DMS 273 (cell line): ENCODE measurements at regions not wholly inside any gene's neighbourhood (a gene's known extent, or its start where the extent isn't known, plus 50 kb on each side); places are given as distances from the start of the nearest gene placed in this dataset.

Experiments used
- DNase-seq: peaks from one replicate; lab custom pipeline; 2025; ENCODE audit not compliant: unreplicated experiment; lab: John Stamatoyannopoulos, UW

DNA sequence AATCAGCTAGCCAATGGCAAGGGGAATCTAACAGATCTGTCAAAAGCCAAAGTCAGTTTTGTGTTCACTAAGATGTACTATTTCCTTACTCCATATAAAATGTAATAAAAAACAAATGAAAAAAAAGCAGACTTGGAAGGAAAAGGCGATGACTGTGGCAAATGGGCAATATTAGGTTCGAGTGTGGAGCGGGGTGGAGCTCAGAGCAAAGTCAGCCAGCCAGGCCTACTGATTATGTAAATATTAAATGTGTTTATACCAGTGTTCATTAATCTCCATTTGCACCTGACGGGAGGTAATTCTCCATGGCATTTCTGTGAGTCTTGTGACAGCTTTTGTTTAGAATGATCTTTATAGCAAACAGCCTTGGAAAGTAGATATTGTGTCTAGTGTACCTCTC, 96.2 kb upstream of the KCNMB2 start:
- no peak for DNase-seq

DNA sequence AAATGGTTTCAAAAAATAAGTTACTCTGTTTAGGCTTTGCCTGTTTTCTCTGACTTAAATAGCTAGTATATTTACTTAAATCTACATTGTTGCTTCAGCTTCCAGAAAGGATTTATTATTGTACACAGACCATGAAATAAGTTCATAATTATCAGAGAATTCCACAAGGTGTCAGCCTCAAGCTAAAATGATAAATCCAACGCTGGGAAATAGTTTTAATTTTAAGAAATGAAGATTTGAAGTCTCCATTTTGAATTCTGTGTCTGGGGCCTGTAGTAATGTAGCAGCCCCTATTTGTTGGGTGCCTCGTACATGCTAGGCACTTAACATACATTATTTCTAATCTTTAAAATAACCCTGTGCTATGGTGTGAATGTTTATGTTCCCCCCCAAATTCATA, 92.6 kb upstream of the KCNMB2 start:
- DNase-seq = peak; percentile 49

DNA sequence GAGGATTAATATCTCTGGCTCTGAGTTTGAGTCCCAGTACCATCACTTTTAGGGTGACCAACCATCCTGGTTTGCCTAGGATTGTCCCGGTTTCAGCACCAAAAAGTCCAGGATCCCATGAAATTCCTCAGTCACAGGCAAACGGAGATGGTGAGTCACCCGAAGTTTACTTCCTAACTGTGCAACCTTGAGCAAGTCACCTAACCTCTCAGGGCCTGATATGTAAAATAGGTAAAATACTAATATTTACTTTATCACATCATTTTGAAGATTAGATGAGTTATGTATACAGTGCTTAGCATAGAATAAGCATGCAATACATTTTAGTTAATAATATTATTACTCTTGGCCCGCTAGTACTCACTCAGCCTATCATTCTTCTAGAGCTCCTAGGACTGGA, 91.1 kb upstream of the KCNMB2 start:
- no peak for DNase-seq

DNA sequence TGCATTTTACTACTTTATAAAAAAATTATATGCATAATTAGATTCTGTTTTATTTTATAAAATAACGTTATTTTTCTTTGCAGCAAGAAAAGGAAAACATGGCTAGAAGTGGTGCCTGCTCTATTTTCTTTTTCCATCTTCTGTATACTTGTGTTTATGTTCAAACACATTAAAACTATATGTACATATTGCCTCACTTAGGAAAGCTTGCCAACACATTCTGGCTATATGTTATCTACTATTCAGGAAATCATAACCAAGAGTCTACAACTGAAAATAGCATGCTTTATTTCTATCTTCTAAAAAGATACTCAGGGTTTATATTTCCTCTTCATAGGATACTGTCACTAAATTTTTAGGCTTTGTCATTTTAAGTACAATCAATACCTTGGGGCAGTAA, 90.2 kb upstream of the KCNMB2 start:
- DNase-seq = no peak

DNA sequence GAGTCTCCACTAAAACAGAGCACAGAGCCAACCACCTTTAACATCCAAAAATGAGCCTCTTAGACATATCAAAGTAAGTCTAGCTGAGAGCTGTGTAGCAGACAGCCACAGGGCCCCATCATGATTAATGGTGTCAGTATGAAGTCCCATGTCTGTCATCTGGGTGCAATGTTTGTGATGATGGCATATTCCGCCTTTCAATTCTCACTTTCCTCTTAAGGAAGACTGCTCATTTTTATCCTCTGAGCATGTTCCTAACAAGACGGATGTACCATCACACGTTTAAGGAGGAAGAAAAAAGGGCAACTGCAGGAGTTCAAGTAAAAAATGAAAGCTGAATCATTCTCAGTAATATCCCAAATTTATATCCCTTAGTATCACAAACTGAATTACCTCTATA, 85.8 kb upstream of the KCNMB2 start:
- no peak for DNase-seq

DNA sequence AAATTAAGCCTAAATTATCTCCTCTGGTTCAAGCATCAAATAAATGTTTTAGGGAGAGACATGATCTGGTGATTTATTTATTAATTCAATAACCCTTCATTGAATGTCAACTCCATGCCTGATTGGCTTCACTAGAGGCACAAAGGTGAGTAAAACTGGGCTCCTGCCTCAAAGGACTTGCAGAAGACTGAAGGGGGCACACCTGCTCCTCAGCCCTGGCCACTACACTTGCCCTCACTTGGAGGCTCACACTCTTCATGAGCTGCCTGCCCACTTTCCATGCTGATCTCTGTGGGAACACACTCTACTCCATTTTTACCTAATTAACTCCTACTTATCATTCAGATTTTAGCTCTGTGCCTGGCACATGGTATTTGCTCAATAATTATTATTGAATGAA, 84.4 kb upstream of the KCNMB2 start:
- peak; percentile 7 for DNase-seq

DNA sequence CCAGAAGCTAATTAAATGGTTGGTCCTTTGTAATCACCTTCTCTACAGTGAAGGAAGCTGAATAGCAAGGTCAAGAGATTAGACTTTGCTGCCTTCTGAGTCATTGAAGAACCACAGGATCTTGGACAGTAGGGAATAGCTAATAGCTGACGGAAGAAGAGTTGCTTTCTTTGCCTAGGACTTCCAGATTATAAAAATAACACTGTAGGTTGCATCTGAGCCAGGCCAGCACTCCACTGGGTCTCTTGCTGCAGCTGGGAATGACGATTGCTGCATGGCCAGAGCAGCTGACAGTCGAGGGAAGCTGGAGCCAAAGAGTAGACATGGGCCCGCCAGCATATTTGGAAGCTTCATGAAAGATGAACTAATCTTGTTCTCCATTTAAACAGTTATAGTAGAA, 81.5 kb upstream of the KCNMB2 start:
- DNase-seq = no peak

DNA sequence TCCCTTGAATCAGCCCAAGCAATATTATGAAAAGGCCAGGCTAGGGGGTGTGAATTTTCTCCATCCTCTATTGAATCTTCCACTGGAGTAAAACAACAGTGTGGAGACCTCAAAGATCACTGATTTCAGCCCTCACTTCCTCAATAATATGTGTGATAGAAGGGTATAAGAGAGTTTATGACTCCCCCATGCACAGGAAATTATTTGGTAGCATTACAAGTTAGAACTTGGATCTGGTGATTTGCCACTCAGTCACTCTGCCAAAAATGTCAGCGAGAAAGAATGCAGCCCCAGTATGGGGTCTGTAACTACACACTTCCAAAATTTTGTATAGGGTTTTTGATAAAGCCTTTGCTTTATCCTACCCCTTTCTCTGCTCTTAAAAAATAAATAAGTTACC, 81.0 kb upstream of the KCNMB2 start:
- DNase-seq = no peak

DNA sequence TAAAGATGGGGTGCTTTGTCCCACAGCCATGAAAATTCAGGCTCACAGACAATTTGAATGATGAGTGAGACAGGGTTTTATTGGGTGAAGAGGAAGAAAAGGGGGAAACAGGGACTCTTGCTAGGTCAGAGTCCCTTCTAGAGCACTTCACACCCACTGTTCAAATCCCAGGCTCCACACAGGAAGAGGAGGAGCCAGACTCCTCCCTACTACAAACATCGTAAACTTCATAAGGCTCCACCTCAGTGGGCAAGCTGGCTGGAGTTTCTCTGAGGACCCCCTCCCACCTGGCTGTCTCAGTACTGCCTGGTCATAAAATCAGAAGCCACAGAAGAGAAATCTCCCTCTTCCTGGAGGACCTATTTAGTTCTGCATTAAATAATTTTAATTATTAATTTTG, 80.3 kb upstream of the KCNMB2 start:
- DNase-seq = no peak

DNA sequence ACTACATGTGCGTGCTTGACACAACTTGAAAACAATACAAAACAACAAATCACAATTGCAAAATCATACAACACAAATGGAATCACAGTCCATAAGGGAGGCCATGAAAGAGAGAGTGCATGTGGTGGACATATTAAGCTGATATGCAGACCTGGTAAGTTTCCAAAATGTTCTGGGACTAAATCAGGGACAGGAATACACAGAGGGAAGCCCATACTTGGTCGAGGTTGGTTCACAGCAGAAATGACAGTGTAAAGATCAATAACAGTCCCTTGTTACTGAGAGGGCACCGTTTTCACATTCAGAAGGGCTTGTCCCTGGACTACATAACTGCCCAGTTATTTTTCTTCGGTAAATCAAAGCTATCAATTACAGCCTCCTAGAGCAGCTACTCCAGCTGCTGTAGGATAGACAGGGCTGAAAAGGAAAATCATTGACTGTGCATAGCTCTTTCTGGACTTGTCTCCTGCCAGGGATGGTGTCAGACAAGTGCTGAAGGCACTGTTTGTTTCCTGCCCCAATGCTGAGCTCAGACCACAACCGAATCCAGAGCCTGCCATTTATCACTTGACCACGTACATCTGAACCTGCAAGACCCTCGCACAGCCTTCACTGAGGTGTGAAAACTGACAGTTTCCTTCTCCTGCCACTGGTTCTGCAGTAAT, 79.5 kb upstream of the KCNMB2 start:
- no peak for DNase-seq

DNA sequence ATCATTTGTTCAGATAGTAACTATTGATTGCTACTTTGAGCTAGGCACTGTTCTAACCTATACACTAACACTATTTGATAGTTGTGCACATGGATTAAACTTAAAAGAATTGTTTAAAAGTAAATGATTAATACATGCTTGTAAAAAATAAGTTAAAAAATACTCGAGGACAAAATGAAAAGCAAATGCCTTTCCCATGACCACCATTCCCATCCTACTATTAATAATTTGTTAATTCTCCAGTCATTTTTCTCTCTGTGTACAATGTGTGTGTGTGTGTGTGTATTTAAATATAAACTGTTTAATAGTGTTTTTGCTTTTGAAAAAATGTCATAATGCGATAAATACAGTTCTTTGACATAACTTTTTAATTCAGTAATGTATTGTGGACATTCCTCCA, 78.7 kb upstream of the KCNMB2 start:
- DNase-seq = no peak

DNA sequence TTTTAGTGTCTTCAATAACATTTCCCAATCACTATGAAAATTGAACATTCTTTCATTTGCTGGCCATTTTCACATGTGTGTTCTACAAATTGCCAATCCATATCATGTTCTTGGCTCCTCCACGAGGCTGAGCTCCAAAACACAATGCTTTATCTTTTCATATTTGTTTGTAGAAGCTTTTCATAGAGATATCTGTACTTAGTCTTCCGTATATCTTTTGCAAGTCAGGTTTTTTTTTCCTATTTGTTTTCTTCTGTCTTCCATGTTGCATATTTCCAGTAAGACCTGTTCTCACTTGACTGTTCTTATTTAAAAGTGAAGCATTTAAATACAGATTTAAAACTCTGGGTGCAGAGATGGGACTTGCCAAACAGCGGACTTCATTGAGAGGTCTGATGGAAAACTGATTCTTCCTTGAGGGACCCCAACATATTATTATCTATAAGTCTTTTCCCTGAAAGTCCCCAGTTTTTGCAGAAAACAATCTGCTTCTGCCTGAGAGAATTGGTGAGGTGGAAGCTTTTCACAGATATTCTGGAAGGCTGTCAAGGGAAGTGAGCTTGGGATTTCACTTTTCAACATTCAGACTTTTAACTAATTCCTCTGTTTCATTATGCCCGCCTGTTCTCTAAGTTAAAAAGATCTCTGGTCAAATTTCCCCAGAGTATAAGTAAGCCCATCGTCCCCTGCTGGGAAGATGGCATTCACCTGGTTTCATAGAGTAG, 77.8 kb upstream of the KCNMB2 start:
- DNase-seq = no peak

DNA sequence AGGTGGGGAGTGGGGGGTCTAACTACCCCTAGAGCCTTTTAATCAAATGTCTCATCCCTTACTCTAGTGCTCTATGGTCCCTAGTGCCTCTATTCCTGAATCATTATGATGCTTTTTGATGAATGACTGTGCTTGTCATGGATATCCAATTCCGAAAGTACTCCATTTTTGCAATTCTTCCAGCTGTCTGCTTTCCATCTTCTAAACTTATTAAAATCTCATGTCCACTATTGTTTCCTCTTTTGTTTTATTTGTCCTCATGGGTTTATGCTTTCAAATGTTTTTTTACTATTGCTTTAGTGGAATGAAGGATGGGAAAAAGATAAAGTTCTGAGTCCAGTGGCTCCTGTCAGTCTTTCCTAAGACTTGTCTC, 77.2 kb upstream of the KCNMB2 start:
- DNase-seq = no peak

DNA sequence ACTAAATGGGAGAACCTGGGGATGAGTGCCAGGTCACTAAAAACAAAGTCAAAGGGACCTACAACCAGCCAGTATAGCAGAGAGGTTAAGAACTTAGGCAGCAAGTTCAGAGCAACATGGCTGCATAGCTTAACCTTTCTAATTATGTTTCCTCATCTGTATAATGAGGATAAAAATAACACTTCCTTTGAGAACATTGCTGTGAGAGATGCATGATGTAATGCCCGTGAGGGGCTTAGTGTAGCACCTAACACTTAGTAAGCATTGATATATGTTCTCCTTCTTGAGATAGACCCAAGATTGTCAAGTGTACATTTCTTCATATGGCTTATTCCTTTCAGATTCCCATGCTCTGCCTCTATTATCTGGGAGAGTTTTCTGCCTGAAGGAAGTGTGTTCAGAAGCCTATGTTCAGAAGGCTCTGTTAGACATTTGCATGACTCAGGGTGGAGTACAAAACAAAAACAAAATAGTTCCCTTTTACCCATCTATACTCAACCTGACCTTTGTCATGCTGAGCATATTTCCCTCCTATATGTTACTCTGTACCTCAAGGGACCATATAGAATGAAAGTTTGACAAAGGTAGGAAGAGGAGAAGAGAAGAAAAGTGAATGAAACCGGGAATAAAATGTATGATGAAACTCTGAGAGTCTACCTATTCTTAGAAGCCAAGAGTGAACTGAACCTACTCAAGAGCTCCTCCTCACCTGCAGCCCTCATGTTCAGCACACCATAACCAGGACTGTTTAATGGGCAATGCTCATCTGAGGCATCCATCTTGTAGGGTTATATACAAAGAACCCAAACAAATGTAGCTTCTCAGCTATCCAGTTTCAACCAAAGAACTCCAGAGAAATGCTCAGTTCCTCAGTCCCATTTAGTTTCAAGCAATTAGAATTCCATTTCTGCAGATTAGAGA, 70.7 kb upstream of the KCNMB2 start:
- no peak for DNase-seq

DNA sequence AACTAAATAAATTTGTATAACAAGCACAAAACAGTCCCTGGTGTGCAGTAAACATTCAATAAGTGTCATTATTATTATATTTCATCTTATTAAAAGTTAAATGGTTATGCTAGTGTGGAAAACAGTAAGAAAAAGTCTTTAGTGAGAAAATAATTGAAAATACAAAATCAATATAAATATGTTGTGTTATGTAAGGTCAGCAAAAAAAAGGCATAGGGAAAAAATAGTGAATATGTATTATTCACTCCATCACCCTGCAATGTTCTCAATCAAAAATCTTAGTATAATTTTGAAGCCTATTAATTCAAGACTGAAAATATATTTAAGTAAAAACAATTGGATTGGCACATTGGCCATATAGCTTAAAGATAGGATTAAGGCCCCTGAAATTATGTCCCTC, 63.3 kb upstream of the KCNMB2 start:
- DNase-seq = no peak

DNA sequence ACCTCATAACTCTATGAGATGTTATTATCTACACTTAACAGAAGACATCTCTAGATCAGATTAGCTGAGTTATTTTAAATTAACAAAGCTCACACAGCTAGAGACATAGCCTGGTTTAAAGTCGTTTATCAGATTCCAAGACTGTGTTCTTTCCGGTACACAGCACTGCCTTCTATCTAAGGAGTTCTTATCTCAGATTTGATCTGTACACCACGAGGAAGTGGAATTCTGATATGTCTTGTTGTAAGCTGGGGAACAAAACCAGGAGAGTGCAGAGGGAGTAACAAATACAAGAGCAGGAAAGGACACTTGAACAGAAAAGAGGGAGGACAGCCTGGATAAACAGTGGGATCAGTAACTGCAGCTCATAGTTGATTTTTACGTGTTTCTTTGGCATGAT, 61.7 kb upstream of the KCNMB2 start:
- DNase-seq = no peak

DNA sequence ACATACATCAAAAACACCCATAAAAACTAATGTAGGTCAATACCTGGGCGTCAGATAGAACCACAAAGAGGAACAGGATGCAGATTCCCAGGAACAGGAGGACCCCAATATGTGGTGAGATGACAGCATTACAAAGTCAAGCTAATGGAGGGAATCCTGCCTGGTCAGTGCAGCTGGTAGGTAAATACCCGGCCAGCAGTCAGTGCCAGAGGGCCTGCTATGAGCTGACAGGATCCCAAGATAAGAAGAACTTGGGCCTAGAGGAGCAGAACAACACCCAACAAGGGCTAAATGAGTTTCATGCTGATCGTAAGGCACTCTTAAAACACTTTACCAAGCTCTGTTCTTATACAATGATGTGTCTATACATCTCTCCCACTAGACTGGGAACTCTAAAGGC, 61.2 kb upstream of the KCNMB2 start:
- no peak for DNase-seq

DNA sequence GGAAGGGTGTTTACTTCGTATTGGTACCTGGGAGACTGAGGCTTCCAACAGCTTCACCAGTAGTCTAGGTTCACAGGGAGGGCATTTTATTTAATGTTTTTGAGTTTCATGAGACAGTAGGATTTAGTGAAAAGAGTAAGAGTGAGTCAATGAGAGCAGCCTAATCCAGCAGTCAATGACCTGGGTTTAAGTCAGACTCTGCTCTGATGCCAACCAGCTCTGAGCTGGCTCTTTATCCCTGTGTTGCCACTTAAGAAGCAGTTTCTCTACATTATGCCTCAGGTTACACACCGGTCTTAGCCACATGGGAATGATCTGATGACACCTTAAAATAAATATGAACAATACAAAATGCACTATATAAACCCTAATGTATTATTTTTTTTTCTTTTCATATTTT, 59.4 kb upstream of the KCNMB2 start:
- DNase-seq = no peak

DNA sequence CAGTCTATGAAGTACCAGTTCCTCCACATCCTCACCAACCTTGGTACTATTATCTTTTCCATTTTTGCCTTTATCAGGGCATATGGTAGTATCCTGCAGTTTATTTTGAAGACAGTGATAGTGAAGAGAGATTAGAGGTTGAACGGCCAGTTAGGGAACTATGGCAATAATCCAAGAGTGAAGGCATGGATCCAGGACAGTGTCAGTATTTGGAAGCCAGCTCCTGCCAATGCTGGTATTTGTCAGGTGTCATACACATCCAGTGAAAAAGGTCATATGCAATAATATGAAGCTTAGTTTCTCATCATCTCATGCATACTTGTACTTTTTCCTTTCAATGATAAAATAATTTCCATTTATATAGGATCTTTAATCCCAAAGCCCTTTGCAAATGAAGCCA, 56.8 kb upstream of the KCNMB2 start:
- no peak for DNase-seq

DNA sequence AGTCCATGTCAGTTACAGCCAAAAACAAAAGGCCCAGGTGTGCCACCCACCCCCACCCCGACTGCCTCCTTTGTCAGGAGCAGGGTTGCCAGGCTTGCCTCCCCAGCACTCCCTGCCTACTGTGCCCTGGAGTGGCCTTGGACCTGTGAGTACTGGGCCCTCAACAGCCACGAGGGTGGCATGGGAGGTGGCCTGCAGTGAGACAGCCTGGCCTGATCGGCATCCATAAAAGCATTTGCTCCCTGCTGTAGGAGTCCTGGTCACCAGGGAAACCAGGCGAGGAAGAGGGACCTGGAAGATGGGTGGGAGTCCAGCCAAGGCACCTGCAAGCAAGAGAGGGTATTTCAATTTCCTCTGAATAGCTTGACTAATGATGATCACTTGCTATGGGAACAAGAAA, 56.4 kb upstream of the KCNMB2 start:
- no peak for DNase-seq

DNA sequence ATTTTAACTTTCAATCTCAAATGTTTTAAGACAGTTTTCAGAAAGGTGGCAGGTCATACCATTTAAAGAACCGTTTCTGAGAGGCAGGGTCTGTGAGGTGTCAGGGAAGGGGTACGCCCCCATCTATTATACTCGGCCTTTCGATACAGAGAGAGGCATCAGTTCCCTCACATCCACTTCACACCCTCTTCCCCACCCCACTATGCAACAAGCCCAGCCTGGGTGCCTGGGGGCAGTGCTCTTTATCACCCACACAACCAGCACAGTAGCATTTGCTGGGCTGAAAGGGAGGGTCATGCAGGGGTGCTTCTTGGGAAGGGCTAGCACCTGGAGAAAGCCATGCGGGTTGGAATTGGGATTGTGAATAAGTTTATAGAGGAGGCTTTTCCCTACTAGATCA, 56.0 kb upstream of the KCNMB2 start:
- DNase-seq = no peak

DNA sequence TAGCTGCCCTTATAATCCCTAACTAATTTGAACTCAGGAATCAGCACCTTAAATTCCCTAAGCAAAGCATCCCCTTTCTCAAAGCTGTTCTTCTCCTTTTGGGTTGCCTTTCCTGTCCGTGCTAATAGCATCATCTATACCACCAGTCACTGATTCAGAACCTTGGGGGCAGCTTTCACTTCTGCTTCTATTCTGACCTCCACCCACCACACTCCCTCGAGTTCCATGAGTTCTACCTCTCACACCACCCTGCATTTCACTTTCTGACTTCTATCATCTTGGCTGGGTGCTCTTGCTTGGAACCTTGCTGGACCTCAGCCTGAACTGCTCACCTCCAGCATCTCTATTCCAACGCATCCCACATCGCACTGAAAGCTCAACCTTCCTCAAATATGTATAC, 55.4 kb upstream of the KCNMB2 start:
- DNase-seq = no peak
